K562 (cell line): ENCODE measurements at regions not wholly inside any gene's neighbourhood (a gene's known extent, or its start where the extent isn't known, plus 50 kb on each side); places are given as distances from the start of the nearest gene placed in this dataset.

Experiments used
- ATAC-seq: fragments of 200-7000 bp; cut with Tn5 transposase; 3 replicates; pipeline ENCODE4 v1.9.1; 2020; ENCODE audit warnings: moderate library complexity
- BruUV-seq: library from RNA; stranded (reverse); fragments of 400-500 nt; replicated peaks from 2 replicates; lab custom pipeline; 2021; lab: Mats Ljungman, UMichigan
- CTCF ChIA-PET: fragments of 300-600 bp; formaldehyde crosslinking; extraction: SDS; loops from one replicate; lab custom pipeline; 2021; ENCODE audit warnings: low intra/inter-chr PET ratio; lab: Yijun Ruan, JAX
- POLR2A ChIA-PET: fragments of 300-600, 350-650 bp; sonication (Branson Sonifier 250); formaldehyde crosslinking; extraction: SDS; loops from one replicate; lab custom pipeline; 2021; ENCODE audit warnings: antibody characterized with exemption, inconsistent platforms; lab: Yijun Ruan, JAX
- DNase-seq, 4 experiments: peaks; one replicate each; pipeline versions ENCODE4 v3.0.0 to v3.0.0-alpha.2; 2011 to 2018; ENCODE audit warnings: low spot score in 3 of 4, mixed read lengths in 3 of 4; ENCODE audit errors: extremely low read depth in 1 of 4
- FAIRE-seq: peaks from 2 replicates; lab custom pipeline; 2011; peaks lifted over from hg19 to GRCh38; lab: Jason Lieb, UNC
- H2AFZ ChIP-seq: 2 replicates; pipeline ENCODE4 v1.6.0; 2011; ENCODE audit warnings: low read depth, low read length, control low read depth, inconsistent platforms
- H3K27ac ChIP-seq: fragments of 200-600 bp; 3 replicates; pipeline ENCODE4 v1.8.0; 2011; ENCODE audit warnings: low read depth, mild to moderate bottlenecking, control low read depth, inconsistent platforms, low read length, moderate library complexity, mixed read lengths; ENCODE audit errors: extremely low read depth
- H3K27me3 ChIP-seq, 2 experiments: fragments of 300-600 bp in 1 of 2; 2 replicates in 1 of 2; 3 replicates in 1 of 2; pipeline versions ENCODE4 v1.6.0 to v1.8.0; 2011; ENCODE audit warnings: inconsistent platforms in 2 of 2, low read length in 2 of 2, mild to moderate bottlenecking in 1 of 2, mixed read lengths in 1 of 2, moderate library complexity in 1 of 2; ENCODE audit not compliant: control insufficient read depth in 2 of 2, insufficient read depth in 2 of 2
- H3K36me3 ChIP-seq: fragments of 300-600 bp; 3 replicates; pipeline ENCODE4 v1.8.0; 2011; ENCODE audit warnings: mild to moderate bottlenecking, low read length, inconsistent platforms; ENCODE audit not compliant: control insufficient read depth, insufficient read depth
- H3K4me1 ChIP-seq, 2 experiments: fragments of 200-600 bp in 1 of 2; replicated peaks in 1 of 2; 2 replicates in 1 of 2; 3 replicates in 1 of 2; pipeline versions ENCODE4 v1.5.1 to v1.8.0; 2011; ENCODE audit warnings: inconsistent platforms in 2 of 2, low read length in 2 of 2, mild to moderate bottlenecking in 1 of 2, mixed read lengths in 1 of 2, moderate library complexity in 1 of 2; ENCODE audit not compliant: control insufficient read depth in 2 of 2, insufficient read depth in 2 of 2
- H3K4me2 ChIP-seq: 2 replicates; pipeline ENCODE4 v1.6.1; 2011; ENCODE audit warnings: low read length, control low read depth, inconsistent platforms, mixed read lengths; ENCODE audit not compliant: insufficient read depth
- H3K4me3 ChIP-seq: fragments of 200-600 bp; sonication (generic), shearing (Covaris generic); 2 replicates; pipeline ENCODE4 v1.5.1; 2016; ENCODE audit warnings: control low read depth, inconsistent platforms
- H3K79me2 ChIP-seq: fragments of 200-600 bp; 3 replicates; pipeline ENCODE4 v1.8.0; 2011; ENCODE audit warnings: low read length, inconsistent platforms; ENCODE audit not compliant: control insufficient read depth, insufficient read depth
- H3K9ac ChIP-seq, 2 experiments: 2 replicates each; pipeline versions ENCODE4 v1.6.0 to v1.6.1; 2011; ENCODE audit warnings: low read depth in 2 of 2, low read length in 2 of 2, control low read depth in 1 of 2, inconsistent platforms in 1 of 2, mild to moderate bottlenecking in 1 of 2, mixed read lengths in 1 of 2; ENCODE audit not compliant: insufficient read depth in 1 of 2
- H3K9me1 ChIP-seq: one replicate; pipeline ENCODE4 v1.6.0; 2011; ENCODE audit warnings: inconsistent platforms, mild to moderate bottlenecking, low read length, moderate library complexity; ENCODE audit not compliant: control insufficient read depth, insufficient read depth
- H3K9me3 ChIP-seq: replicated peaks from 2 replicates; pipeline ENCODE4 v1.5.1; 2011; ENCODE audit warnings: low read depth, low read length, inconsistent platforms; ENCODE audit not compliant: control insufficient read depth, insufficient read depth
- H4K20me1 ChIP-seq: replicated peaks from 2 replicates; pipeline ENCODE4 v1.6.1; 2011; ENCODE audit warnings: low read length, inconsistent platforms, mixed read lengths; ENCODE audit not compliant: control insufficient read depth, insufficient read depth
- DMBX1 ChIP-seq: fragments of 250-450 bp; sonication (Bioruptor Pico); IDR thresholded peaks from 2 replicates; pipeline ENCODE4 v1.8.0; 2022; ENCODE audit warnings: inconsistent platforms, mild to moderate bottlenecking, moderate library complexity, borderline replicate concordance
- MYNN ChIP-seq, 2 experiments: sonication (generic); formaldehyde crosslinking in 1 of 2; IDR thresholded peaks; 2 replicates each; pipeline versions ENCODE4 v1.5.0 to v1.6.1; 2016 to 2020; ENCODE audit warnings: antibody characterized with exemption in 1 of 2, missing genetic modification reagents in 1 of 2
- NFYB ChIP-seq: IDR thresholded peaks from 2 replicates; pipeline ENCODE4 v1.6.1; 2011; ENCODE audit warnings: mild to moderate bottlenecking, moderate library complexity; ENCODE audit not compliant: insufficient read length; ENCODE audit errors: extremely low read depth
- POLR2H ChIP-seq: IDR thresholded peaks from 2 replicates; pipeline ENCODE4 v1.6.1; 2016; ENCODE audit warnings: missing genetic modification characterization, low read depth, mild to moderate bottlenecking, control low read depth, missing compliant biosample characterization, moderate library complexity
- TBL1XR1 ChIP-seq, 2 experiments: IDR thresholded peaks; 2 replicates each; pipeline ENCODE4 v1.6.1; 2012; ENCODE audit warnings: improper control_type of control experiment in 2 of 2, low read length in 2 of 2, mild to moderate bottlenecking in 1 of 2
- ZFPM2 ChIP-seq: fragments of 250-450 bp; sonication (Bioruptor Pico); IDR thresholded peaks from 2 replicates; pipeline ENCODE4 v1.5.1; 2022; ENCODE audit warnings: mild to moderate bottlenecking
- ZNF778 ChIP-seq: fragments of 450-650 bp; formaldehyde crosslinking; IDR thresholded peaks from 2 replicates; pipeline ENCODE4 v1.4.0; 2020; ENCODE audit warnings: mild to moderate bottlenecking, moderate library complexity
- ZZZ3 ChIP-seq: fragments of 450-650 bp; IDR thresholded peaks from 2 replicates; pipeline ENCODE4 v1.6.1; 2016; ENCODE audit warnings: antibody characterized with exemption, mild to moderate bottlenecking, moderate library complexity
- WGBS: fragments of 100-300 bp; shearing (Covaris generic); methylation state at CpG from one replicate; pipeline ENCODE4 v1.1.6; 2016; ENCODE audit warnings: low coverage, mixed read lengths; ENCODE audit not compliant: insufficient coverage; ENCODE audit errors: missing lambda C conversion rate; 5-methylcytosine and 5-hydroxymethylcytosine counted together
- in situ Hi-C: fragments of 300-500 bp; cut with MboI; formaldehyde crosslinking; loops from 4 replicates; pipeline ENCODE4 v1.15.0; 2018; ENCODE audit warnings: inconsistent platforms, mixed read lengths
- intact Hi-C: fragments of 100-400 bp; cut with micrococcal nuclease; formaldehyde crosslinking; loops from 2 replicates; pipeline ENCODE4 v1.14.2; 2022
- TF ChIP-seq, protein P1 (sequence below): fragments of 250-450 bp; sonication (Bioruptor Pico); IDR thresholded peaks from 2 replicates; pipeline ENCODE4 v1.4.0; 2020; ENCODE audit warnings: mild to moderate bottlenecking, moderate library complexity, borderline replicate concordance
- TF ChIP-seq, protein P2 (sequence below): fragments of 250-450 bp; sonication (Bioruptor Pico); IDR thresholded peaks from 2 replicates; pipeline ENCODE4 v1.4.0; 2020; ENCODE audit warnings: borderline replicate concordance
- TF ChIP-seq, protein P3 (sequence below), 2 experiments: fragments of 250-450 bp in 1 of 2; fragments of 450-650 bp in 1 of 2; sonication (Bioruptor Pico) in 1 of 2; IDR thresholded peaks; 2 replicates each; pipeline versions ENCODE4 v1.6.1 to v1.8.0; 2016 to 2021; ENCODE audit warnings: mild to moderate bottlenecking in 2 of 2, moderate library complexity in 2 of 2, missing compliant biosample characterization in 1 of 2, missing genetic modification characterization in 1 of 2

DNA sequence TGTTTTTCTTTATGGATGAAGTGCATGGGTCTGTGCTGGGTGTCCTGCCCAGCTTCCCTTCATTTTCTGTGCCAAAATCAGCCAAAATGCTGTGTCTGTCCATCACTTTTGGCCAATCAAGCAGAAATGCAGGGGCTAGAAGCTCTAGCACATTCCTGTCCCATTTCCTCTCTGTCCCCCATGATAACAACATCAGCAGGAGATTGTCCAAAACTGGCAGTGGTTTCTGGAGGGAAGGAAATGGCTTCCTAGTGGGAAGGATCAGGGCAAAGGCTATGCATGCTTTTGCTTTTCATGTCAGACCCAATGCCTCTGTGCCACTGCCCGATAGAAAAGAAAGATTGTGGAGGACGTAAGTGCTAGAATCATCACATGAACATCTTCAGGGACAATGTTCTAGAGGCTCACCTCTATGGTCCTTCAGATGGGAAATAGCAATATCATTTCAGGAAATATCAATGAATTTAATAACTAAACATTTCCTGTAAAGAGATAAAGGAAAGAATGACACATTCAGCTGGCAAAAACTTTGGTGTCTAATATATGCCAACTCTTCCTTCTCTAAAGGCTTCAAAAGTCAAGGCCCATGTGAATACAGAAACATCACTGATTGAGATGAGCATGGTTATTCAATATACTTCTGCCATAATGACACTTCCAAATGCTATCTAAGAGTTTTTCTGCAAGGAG lies 107.5 kb downstream of the SETD4 start:
- H3K4me1 ChIP-seq: no peaks in the 10 kb centered on the region
- no peak overlapping the region for H3K4me2 ChIP-seq
- POLR2A ChIA-PET: interaction anchor here (0.6 to 1.6 kb wide), 2 partner anchors 8 to 19 kb away, joined by 3 read pairs; no protein-coding TSS in a partner anchor
- no peaks in the 10 kb centered on the region for H3K36me3 ChIP-seq
- no peak overlapping the region for H3K9ac ChIP-seq
- TF ChIP-seq MYNN (IDR thresholded peaks at IDR 0.05) (no peak), MYNN (CRISPR knock-in tag; IDR thresholded peaks at IDR 0.05) (no peak), ZZZ3 (no peak), TBL1XR1 (IDR thresholded peaks at IDR 0.05; ENCODE audit: low read length in 2 of 2) (no peak), NFYB (no peak), DMBX1 (CRISPR knock-in tag) (no peak), ZNF778 (CRISPR knock-in tag) (no peak), ZFPM2 (CRISPR knock-in tag) (no peak), POLR2H (tag) (no peak)
- TF ChIP-seq, protein P1, sequence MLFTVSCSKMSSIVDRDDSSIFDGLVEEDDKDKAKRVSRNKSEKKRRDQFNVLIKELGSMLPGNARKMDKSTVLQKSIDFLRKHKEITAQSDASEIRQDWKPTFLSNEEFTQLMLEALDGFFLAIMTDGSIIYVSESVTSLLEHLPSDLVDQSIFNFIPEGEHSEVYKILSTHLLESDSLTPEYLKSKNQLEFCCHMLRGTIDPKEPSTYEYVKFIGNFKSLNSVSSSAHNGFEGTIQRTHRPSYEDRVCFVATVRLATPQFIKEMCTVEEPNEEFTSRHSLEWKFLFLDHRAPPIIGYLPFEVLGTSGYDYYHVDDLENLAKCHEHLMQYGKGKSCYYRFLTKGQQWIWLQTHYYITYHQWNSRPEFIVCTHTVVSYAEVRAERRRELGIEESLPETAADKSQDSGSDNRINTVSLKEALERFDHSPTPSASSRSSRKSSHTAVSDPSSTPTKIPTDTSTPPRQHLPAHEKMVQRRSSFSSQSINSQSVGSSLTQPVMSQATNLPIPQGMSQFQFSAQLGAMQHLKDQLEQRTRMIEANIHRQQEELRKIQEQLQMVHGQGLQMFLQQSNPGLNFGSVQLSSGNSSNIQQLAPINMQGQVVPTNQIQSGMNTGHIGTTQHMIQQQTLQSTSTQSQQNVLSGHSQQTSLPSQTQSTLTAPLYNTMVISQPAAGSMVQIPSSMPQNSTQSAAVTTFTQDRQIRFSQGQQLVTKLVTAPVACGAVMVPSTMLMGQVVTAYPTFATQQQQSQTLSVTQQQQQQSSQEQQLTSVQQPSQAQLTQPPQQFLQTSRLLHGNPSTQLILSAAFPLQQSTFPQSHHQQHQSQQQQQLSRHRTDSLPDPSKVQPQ (CRISPR knock-in tag): no peak
- TF ChIP-seq, protein P2, sequence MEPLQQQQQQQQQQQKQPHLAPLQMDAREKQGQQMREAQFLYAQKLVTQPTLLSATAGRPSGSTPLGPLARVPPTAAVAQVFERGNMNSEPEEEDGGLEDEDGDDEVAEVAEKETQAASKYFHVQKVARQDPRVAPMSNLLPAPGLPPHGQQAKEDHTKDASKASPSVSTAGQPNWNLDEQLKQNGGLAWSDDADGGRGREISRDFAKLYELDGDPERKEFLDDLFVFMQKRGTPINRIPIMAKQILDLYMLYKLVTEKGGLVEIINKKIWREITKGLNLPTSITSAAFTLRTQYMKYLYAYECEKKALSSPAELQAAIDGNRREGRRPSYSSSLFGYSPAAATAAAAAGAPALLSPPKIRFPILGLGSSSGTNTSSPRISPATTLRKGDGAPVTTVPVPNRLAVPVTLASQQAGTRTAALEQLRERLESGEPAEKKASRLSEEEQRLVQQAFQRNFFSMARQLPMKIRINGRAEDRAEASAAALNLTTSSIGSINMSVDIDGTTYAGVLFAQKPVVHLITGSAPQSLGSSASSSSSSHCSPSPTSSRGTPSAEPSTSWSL (CRISPR knock-in tag): no peak
- TF ChIP-seq, protein P3, sequence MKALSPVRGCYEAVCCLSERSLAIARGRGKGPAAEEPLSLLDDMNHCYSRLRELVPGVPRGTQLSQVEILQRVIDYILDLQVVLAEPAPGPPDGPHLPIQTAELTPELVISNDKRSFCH (CRISPR knock-in tag; IDR thresholded peaks at IDR 0.05): no peak
- TF ChIP-seq, protein P3 (tag; IDR thresholded peaks at IDR 0.05): no peak
- TF ChIP-seq, all 486 proteins: peak for 0
- WGBS: 3% methylated on average over 2 of the region's 2 CpGs
- Histone ChIP-seq H2AFZ (no peak overlapping the region), H4K20me1 (no peaks in the 10 kb centered on the region), H3K27me3 (peaks cover 0 to 15% of the 10 kb centered on the region in 2 experiments; a peak in 2 of 5 replicates), H3K4me3 (no peak overlapping the region), H3K9me3 (no peaks in the 10 kb centered on the region), H3K79me2 (no peaks in the 10 kb centered on the region), H3K27ac (no peak overlapping the region), H3K9me1 (no peaks in the 10 kb centered on the region)
- ATAC-seq: no peak
- CTCF ChIA-PET: no interaction called here
- in situ Hi-C loops (no loop called here), intact Hi-C loops (no loop called here)
- FAIRE-seq: no peak
- no peak for DNase-seq
- no TSS peak for BruUV-seq
